ENCODE measurements at regions not wholly inside any gene's neighbourhood (a gene's known extent, or its start where the extent isn't known, plus 50 kb on each side); places are given as distances from the start of the nearest gene placed in this dataset.

DNA sequence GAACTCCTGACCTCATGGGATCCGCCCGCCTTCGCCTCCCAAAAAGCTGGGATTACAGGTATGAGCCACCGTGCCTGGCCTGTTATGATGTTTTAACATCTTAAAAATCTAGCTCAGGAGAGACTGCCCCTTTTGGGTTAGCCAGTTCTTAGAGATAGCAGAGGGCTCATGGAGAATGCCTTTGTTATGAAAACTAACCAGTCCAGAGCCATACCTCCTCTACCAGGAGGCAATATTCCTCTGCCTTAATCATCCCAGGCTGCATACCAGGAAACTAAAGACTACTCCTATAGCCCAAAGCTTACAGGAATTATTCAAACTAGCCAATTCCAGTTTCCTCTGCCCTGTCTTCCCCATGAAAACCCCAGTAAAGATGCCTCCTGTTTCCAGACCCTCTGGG is 96.0 kb upstream of the MDM1 start:
- TF ChIP-seq, protein P1, sequence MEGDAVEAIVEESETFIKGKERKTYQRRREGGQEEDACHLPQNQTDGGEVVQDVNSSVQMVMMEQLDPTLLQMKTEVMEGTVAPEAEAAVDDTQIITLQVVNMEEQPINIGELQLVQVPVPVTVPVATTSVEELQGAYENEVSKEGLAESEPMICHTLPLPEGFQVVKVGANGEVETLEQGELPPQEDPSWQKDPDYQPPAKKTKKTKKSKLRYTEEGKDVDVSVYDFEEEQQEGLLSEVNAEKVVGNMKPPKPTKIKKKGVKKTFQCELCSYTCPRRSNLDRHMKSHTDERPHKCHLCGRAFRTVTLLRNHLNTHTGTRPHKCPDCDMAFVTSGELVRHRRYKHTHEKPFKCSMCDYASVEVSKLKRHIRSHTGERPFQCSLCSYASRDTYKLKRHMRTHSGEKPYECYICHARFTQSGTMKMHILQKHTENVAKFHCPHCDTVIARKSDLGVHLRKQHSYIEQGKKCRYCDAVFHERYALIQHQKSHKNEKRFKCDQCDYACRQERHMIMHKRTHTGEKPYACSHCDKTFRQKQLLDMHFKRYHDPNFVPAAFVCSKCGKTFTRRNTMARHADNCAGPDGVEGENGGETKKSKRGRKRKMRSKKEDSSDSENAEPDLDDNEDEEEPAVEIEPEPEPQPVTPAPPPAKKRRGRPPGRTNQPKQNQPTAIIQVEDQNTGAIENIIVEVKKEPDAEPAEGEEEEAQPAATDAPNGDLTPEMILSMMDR (IDR thresholded peaks at IDR 0.05), result no peak
- no peak for TF ChIP-seq EP300 (IDR thresholded peaks at IDR 0.05)
- no peak for TF ChIP-seq POLR2A (IDR thresholded peaks at IDR 0.05; ENCODE audit: low read depth)
- no peak for TF ChIP-seq POLR2AphosphoS5 (IDR thresholded peaks at IDR 0.05)
